ENCODE measurements at regions not wholly inside any gene's neighbourhood (a gene's known extent, or its start where the extent isn't known, plus 50 kb on each side); places are given as distances from the start of the nearest gene placed in this dataset.

DNA sequence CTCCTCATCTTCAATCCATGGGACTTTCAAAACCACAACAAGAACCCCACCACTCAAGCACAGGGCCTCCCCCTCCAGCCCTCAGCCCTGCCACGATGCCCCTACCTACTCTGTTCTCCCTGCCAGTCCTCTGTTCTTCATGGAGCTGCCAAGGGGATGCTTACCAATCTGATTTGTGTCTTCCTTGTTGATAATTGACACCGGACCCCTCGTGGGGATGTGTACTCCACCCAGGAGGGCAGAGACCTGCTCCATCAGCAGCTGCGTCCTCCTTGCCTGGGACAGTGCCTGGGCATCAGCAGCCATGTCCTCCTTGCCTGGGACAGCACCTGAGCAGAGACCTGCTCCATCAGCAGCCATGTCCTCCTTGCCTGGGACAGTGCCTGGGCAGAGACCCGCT, 1489.2 kb downstream of the TBC1D22A start:
- Histone ChIP-seq H3K4me3 (no peak overlapping the region), H3K27ac (no peak overlapping the region), H3K9me3 (no peaks in the 10 kb centered on the region), H3K36me3 (no peaks in the 10 kb centered on the region), H3K4me1 (no peaks in the 10 kb centered on the region), H3K27me3 (no peaks in the 10 kb centered on the region)
- TF ChIP-seq CTCF (IDR thresholded peaks at IDR 0.05): no peak
- DNase-seq (ENCODE audit: low spot score): no peak

DNA sequence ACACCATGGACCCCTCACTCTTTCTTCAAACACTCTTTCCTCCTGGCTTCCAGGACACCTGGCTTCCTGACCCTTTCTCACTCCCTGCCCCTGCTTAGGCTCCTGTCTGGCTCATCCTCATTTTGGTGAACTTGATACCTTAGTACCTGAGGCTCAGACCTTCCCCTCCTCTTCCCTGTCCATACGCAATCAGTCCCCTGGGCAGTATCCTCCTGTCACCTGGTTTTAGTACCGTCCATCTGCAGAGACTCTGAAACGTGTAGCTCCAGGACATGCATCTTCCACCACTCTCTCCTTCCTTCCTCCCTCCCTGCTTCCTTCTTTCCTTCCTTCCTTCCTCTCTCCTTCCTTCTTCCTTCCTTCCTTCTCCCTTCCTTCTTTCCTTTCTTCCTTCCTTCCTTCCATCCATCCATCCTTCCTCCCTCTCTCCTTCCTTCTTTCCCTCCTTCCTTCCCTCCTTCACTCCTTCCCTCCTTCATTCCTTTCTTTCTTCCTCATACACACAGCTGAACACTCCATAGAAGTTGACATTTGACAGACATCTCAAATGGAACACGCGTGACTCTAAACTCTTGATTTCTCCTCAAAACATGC, 1488.6 kb downstream of the TBC1D22A start:
- no peak for TF ChIP-seq CTCF (IDR thresholded peaks at IDR 0.05)
- H3K27ac ChIP-seq: no peak overlapping the region
- no peaks in the 10 kb centered on the region for H3K36me3 ChIP-seq
- no peak for DNase-seq (ENCODE audit: low spot score)
- no peak overlapping the region for H3K4me3 ChIP-seq
- H3K9me3 ChIP-seq: no peaks in the 10 kb centered on the region
- no peaks in the 10 kb centered on the region for H3K27me3 ChIP-seq
- no peaks in the 10 kb centered on the region for H3K4me1 ChIP-seq

DNA sequence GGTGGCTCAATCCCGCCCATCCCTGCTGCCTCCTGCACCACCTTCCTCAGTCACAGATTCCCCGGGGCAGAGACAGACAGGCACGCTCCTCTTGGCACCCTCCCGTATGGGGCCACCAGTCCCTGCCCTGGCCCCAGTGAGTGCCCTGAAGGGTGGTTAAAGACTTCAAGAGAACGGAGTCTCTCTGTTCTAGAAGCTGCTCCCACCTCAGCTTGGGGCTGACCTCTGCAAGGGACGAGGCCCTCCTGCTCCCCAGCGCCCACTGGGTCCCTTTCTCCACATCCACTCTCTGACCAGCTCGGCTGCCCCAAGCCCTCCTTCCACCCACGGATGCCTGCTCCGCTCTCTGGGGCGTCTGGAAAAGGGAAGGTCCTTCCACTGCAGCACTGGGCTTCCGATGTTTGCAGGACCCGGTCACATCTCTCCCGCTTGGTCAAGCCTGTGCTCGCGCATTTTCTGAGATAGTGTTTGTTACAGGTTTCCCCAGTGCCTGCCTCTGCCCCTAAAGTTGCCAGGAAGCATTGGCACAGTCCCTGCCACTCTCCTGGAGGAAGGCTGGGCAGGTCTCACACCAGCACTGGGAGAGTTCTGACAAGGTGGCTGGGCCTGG, 1487.9 kb downstream of the TBC1D22A start:
- DNase-seq (ENCODE audit: low spot score): no peak
- no peaks in the 10 kb centered on the region for H3K27me3 ChIP-seq
- no peaks in the 10 kb centered on the region for H3K9me3 ChIP-seq
- no peaks in the 10 kb centered on the region for H3K36me3 ChIP-seq
- TF ChIP-seq CTCF (IDR thresholded peaks at IDR 0.05): no peak
- H3K27ac ChIP-seq: no peak overlapping the region
- no peak overlapping the region for H3K4me3 ChIP-seq
- no peaks in the 10 kb centered on the region for H3K4me1 ChIP-seq

DNA sequence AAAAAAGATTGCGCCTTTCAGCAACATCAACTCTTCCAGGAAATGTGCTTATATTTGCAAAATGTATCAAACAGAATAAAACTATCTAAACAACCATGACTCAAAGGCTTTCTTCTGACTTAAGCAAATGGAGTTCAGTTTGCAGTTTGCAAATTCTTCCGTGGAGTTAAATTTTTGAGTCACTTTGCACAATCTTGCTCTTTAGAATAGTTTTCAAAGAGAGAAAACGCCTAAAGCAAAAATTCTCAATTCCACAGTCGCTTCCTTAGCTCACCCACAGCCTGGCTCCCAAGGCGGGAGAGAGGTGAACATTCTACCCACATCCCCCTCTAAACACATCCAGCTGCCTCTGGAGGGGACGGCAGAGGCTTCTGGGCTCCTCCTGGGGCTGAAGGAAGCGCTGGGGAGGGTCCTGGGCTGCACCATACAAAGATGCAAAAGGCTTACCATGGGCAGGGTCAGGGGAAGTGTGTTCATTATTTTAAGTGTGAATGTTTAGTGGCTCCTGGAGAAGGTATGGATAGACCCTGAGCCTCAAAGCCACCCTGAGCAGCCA, 1487.3 kb downstream of the TBC1D22A start:
- TF ChIP-seq CTCF (IDR thresholded peaks at IDR 0.05): no peak
- H3K4me3 ChIP-seq: no peak overlapping the region
- no peak overlapping the region for H3K27ac ChIP-seq
- no peaks in the 10 kb centered on the region for H3K36me3 ChIP-seq
- no peak for DNase-seq (ENCODE audit: low spot score)
- no peaks in the 10 kb centered on the region for H3K27me3 ChIP-seq
- no peaks in the 10 kb centered on the region for H3K9me3 ChIP-seq
- H3K4me1 ChIP-seq: no peaks in the 10 kb centered on the region

DNA sequence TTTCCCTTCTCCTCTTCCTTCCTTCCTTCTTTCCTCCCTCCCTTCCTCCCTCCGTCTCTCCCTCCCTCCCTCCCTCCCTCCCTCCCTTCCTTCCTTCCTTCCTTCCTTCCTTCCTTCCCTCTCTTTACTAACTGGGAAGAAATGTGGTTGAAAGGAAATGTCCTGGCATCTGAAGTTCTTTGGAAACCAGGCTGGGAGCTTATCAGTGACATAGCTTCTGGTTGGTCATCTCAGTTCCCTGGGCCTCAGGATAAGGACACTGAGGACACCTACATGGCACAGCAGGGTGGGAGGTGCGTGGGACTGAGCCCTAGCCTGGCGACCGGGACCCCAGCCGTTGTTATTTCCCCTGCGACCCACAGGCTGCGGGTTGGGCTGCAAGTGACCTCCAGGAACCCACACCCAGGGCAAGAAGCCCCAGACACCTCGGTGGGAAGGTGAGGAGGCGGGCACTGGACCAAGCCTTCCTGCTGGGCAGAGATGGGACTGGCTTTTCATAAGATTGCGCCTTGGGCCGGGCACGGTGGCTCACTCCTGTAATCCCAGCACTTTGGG, 1486.5 kb downstream of the TBC1D22A start:
- no peak for DNase-seq (ENCODE audit: low spot score)
- Histone ChIP-seq H3K9me3 (no peaks in the 10 kb centered on the region), H3K27ac (no peak overlapping the region), H3K36me3 (no peaks in the 10 kb centered on the region), H3K4me1 (no peaks in the 10 kb centered on the region), H3K27me3 (no peaks in the 10 kb centered on the region), H3K4me3 (no peak overlapping the region)
- TF ChIP-seq CTCF (IDR thresholded peaks at IDR 0.05): no peak

All from right atrium auricular region (tissue), 2 donors.